SK-N-MC (cell line): ENCODE measurements at regions not wholly inside any gene's neighbourhood (a gene's known extent, or its start where the extent isn't known, plus 50 kb on each side); places are given as distances from the start of the nearest gene placed in this dataset.

ENCODE experiments used
- EZH2 ChIP-seq: fragments of 200-600 bp; sonication (generic); IDR thresholded peaks from one replicate; pipeline ENCODE4 v1.6.1; 2017; ENCODE audit warnings: antibody characterized with exemption
- POLR2AphosphoS5 ChIP-seq: IDR thresholded peaks from 2 replicates; pipeline ENCODE4 v1.6.1; 2012; ENCODE audit warnings: mild to moderate bottlenecking, low read depth, low read length, borderline replicate concordance

DNA sequence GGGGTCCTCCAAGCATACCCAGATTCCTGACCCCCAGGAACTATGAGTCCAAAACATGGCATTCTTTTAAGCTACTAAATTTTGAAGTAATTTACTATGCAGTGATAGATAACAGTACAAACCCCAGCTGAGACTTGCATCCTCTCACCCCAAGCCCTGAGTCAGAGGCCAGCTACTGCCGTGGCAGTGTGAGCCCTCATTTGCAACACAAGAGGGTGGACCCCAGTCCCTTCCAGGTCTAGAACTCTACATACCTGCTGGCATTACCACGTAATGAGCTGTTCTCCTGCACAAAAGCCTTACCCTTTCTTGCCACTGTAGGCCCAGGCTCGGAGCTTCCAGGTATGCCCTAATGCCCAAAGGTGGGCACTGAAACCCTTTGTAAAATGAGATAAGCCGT is 108.6 kb upstream of the ERCC6L2 start:
- TF ChIP-seq EZH2 (no peak), POLR2AphosphoS5 (no peak)
